PC-9 (cell line): ENCODE measurements at regions not wholly inside any gene's neighbourhood (a gene's known extent, or its start where the extent isn't known, plus 50 kb on each side); places are given as distances from the start of the nearest gene placed in this dataset.

Experiments
- EZH2 ChIP-seq: fragments of 200-600 bp; sonication (generic); IDR thresholded peaks from 2 replicates; pipeline ENCODE4 v1.8.0; 2017; ENCODE audit warnings: antibody characterized with exemption, low read depth
- TF ChIP-seq, protein P1 (sequence below): fragments of 200-600 bp; sonication (generic); conservative IDR thresholded peaks from 2 replicates; pipeline ENCODE4 v1.6.1; 2017; ENCODE audit warnings: mixed run types, antibody characterized with exemption, mild to moderate bottlenecking, moderate library complexity

GRCh38 chr1:234961456-234962339 is 166.9 kb downstream of the TOMM20 start:
- TF ChIP-seq, protein P1, sequence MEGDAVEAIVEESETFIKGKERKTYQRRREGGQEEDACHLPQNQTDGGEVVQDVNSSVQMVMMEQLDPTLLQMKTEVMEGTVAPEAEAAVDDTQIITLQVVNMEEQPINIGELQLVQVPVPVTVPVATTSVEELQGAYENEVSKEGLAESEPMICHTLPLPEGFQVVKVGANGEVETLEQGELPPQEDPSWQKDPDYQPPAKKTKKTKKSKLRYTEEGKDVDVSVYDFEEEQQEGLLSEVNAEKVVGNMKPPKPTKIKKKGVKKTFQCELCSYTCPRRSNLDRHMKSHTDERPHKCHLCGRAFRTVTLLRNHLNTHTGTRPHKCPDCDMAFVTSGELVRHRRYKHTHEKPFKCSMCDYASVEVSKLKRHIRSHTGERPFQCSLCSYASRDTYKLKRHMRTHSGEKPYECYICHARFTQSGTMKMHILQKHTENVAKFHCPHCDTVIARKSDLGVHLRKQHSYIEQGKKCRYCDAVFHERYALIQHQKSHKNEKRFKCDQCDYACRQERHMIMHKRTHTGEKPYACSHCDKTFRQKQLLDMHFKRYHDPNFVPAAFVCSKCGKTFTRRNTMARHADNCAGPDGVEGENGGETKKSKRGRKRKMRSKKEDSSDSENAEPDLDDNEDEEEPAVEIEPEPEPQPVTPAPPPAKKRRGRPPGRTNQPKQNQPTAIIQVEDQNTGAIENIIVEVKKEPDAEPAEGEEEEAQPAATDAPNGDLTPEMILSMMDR, result no peak
- no peak for TF ChIP-seq EZH2
